Esophagus (tissue), 2 donors: ENCODE measurements at regions not wholly inside any gene's neighbourhood (a gene's known extent, or its start where the extent isn't known, plus 50 kb on each side); places are given as distances from the start of the nearest gene placed in this dataset.

Source experiments
- H3K27ac ChIP-seq, 2 donors: one replicate each; pipeline ENCODE4 v1.5.1; 2013; ENCODE audit warnings: low read depth in 2 of 2, mild to moderate bottlenecking in 2 of 2, inconsistent platforms in 1 of 2, low read length in 1 of 2, moderate library complexity in 1 of 2
- H3K27me3 ChIP-seq, 2 donors: one replicate each; pipeline ENCODE4 v1.6.1; 2013; ENCODE audit warnings: low read length in 2 of 2, control low read depth in 1 of 2, mild to moderate bottlenecking in 1 of 2; ENCODE audit not compliant: insufficient read depth in 2 of 2, control insufficient read depth in 1 of 2
- H3K36me3 ChIP-seq, 2 donors: one replicate each; pipeline ENCODE4 v1.6.1; 2013; ENCODE audit warnings: low read length in 1 of 2; ENCODE audit not compliant: control insufficient read depth in 2 of 2, insufficient read depth in 2 of 2
- H3K4me1 ChIP-seq, 2 donors: one replicate each; pipeline ENCODE4 v1.6.1; 2013; ENCODE audit warnings: low read length in 1 of 2; ENCODE audit not compliant: control insufficient read depth in 2 of 2, insufficient read depth in 2 of 2
- H3K4me3 ChIP-seq, 2 donors: one replicate each; pipeline ENCODE4 v1.5.1; 2013; ENCODE audit warnings: low read length in 2 of 2, mild to moderate bottlenecking in 2 of 2, low read depth in 1 of 2, moderate library complexity in 1 of 2
- H3K9me3 ChIP-seq, 2 donors: one replicate each; pipeline ENCODE4 v1.6.1; 2013; ENCODE audit warnings: mild to moderate bottlenecking in 2 of 2, low read depth in 1 of 2, low read length in 1 of 2, moderate library complexity in 1 of 2; ENCODE audit not compliant: control insufficient read depth in 2 of 2, insufficient read depth in 1 of 2
- WGBS, 2 donors: extraction: QIAGEN DNeasy Blood & Tissue Kit; methylation state at CpG; one replicate each; pipeline ENCODE4 v1.1.7; 2013; 5-methylcytosine and 5-hydroxymethylcytosine counted together
- donor health status: healthy with polysubstance abuse.
- donor health status: Bipolar disorder and iron deficiency.

DNA sequence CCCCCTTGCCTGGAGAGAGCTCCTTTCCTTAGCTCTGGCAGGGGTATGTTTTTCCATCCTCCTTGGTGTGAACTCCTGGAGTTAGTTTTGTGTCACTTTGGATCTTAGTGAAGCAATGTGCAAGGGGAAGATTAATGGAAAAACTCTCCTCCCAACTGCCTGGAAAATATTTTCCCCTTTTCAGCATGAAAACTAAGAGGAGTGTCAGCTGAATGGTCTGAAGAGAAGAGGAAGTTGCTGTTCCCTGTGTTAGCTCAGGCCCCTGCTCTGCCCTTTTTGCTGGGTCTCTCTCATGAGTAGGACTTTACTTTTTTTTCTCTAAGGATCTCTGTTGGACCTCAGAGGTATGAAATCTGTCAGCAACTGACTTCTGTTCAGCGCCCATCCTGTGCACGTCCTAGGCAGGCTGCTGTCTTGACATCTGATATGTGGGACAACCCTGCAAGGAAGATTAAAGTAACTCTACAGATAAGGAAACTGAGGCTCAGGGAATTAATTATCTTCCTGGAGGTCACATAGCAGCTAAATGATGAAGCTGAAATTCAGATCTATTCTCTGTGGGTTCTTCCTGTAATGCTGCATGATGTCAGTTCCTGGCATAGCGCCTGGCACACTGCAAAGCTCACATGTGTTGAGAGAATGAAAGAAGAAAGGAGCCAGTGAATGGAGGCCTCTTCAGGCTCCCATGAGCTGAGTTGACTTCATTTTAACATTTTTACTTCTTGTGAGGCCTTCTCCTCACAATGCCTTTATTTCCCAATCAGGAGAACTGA is 109.7 kb upstream of the GALNT15 start:
- Histone ChIP-seq H3K4me3 (no peak overlapping the region), H3K27ac (peak overlapping the region; percentile 14 to 70), H3K9me3 (no peaks in the 10 kb centered on the region), H3K4me1 (no peaks in the 10 kb centered on the region), H3K36me3 (no peaks in the 10 kb centered on the region), H3K27me3 (no peaks in the 10 kb centered on the region)
- WGBS, 2 donors = 73 to 75% methylated on average over 3 of the region's 3 CpGs

DNA sequence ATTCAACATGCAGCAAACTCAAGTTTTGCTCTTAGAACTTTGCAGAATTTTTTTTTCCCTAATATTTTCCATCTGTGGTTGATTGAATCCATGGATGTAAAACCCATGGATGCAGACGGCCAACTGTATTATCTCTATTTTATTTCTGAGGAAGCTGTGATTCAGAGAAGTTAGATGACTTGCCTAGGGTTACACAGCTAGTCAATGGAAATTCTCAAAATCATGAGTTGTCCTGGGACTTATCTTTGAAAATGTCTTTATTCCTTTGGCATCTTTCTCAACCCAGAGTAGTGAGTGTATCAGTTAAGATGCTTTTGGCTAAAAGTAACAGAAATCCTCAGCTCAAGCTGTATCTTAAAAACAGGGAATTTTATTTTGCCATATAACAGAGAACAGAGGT is 107.9 kb upstream of the GALNT15 start:
- Histone ChIP-seq H3K27me3 (no peaks in the 10 kb centered on the region), H3K9me3 (no peaks in the 10 kb centered on the region), H3K36me3 (no peaks in the 10 kb centered on the region), H3K4me1 (no peaks in the 10 kb centered on the region), H3K27ac (no peak overlapping the region), H3K4me3 (no peak overlapping the region)
- WGBS, 2 donors = 91 to 94% methylated on average over 1 of the region's 1 CpG

- no peaks in the 10 kb centered on the region for H3K36me3 ChIP-seq
- H3K4me3 ChIP-seq = no peak overlapping the region
- WGBS, 2 donors = 85 to 88% methylated on average over 6 of the region's 6 CpGs
- H3K27me3 ChIP-seq = no peaks in the 10 kb centered on the region
- no peaks in the 10 kb centered on the region for H3K4me1 ChIP-seq
- no peaks in the 10 kb centered on the region for H3K9me3 ChIP-seq
- H3K27ac ChIP-seq = no peak overlapping the region
Measured at GRCh38 chr3:16066975-16067374, 107.5 kb upstream of the GALNT15 start.

DNA sequence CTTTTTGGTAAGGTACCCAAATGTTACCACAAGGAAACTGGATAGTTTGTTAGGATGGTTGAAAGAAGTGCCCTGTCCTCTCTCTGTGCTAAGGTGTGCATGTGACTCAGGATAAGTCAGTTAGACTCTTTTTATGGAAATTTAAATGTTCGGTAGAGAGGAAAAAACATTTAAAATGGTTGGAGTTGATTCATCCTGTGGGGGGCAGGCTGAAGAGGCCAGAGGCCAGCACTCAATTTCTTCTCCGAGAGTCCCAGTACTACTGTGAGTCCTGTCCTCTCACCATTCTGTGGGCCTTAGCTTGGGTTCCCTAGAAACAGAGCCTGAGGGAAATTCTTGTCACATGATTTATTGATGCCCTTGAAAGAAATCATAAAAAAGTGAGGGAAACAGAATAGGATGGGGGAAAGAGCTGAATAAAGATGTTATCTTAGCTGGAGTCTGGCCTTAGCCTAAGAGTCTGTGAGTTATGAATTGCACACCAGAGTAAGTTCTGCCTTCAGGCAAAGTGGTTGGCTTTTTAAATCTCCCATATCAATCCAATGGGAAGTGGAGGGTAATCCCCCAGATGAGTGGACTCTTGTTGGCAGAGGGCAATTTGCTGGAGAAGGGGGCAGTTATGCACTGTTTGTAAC is 106.5 kb upstream of the GALNT15 start:
- no peaks in the 10 kb centered on the region for H3K9me3 ChIP-seq
- WGBS, 2 donors = 87 to 88% methylated on average over 2 of the region's 2 CpGs
- no peak overlapping the region for H3K4me3 ChIP-seq
- no peaks in the 10 kb centered on the region for H3K36me3 ChIP-seq
- H3K27ac ChIP-seq = no peak overlapping the region
- no peaks in the 10 kb centered on the region for H3K27me3 ChIP-seq
- H3K4me1 ChIP-seq = no peaks in the 10 kb centered on the region

- Histone ChIP-seq H3K9me3 (no peaks in the 10 kb centered on the region), H3K27me3 (no peaks in the 10 kb centered on the region), H3K4me1 (no peaks in the 10 kb centered on the region), H3K27ac (no peak overlapping the region), H3K36me3 (no peaks in the 10 kb centered on the region), H3K4me3 (no peak overlapping the region)
- WGBS, 2 donors = 81 to 86% methylated on average over 6 of the region's 6 CpGs
Measured at GRCh38 chr3:16069149-16069922, 105.1 kb upstream of the GALNT15 start.

DNA sequence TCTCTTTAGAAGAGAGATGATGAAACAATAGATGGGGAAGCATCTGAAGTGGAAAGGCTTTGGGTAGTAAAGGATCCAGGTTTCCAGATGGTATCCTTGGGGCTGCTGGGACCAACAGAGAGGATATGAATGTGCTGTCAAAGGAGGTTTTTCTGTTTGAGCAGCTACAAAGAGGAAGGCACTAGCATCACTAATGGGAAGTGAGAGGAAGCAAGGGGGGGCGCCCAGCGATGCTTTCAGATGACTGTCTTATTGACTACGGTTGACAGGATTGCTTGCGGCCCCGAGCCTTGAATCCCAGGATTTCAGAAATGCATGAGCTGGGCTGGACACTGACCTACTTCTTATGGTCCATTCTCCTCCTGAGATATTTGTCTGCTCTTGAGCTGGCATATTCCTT is 103.8 kb upstream of the GALNT15 start:
- Histone ChIP-seq H3K4me3 (no peak overlapping the region), H3K27ac (no peak overlapping the region), H3K36me3 (no peaks in the 10 kb centered on the region), H3K9me3 (no peaks in the 10 kb centered on the region), H3K4me1 (no peaks in the 10 kb centered on the region), H3K27me3 (no peaks in the 10 kb centered on the region)
- WGBS, 2 donors = 87 to 89% methylated on average over 5 of the region's 5 CpGs

GRCh38 chr3:16071206-16071605 is 103.3 kb upstream of the GALNT15 start:
- Histone ChIP-seq H3K9me3 (no peaks in the 10 kb centered on the region), H3K4me3 (no peak overlapping the region), H3K36me3 (no peaks in the 10 kb centered on the region), H3K4me1 (no peaks in the 10 kb centered on the region), H3K27ac (no peak overlapping the region), H3K27me3 (no peaks in the 10 kb centered on the region)
- 86 to 92% methylated on average over 6 of the region's 6 CpGs for WGBS, 2 donors

GRCh38 chr3:16072420-16073110 is 101.9 kb upstream of the GALNT15 start:
- Histone ChIP-seq H3K27me3 (no peaks in the 10 kb centered on the region), H3K4me3 (no peak overlapping the region), H3K9me3 (peaks cover 0 to 3% of the 10 kb centered on the region in 2 donors), H3K27ac (no peak overlapping the region), H3K36me3 (no peaks in the 10 kb centered on the region), H3K4me1 (no peaks in the 10 kb centered on the region)
- 88 to 97% methylated on average over 1 of the region's 1 CpG for WGBS, 2 donors

DNA sequence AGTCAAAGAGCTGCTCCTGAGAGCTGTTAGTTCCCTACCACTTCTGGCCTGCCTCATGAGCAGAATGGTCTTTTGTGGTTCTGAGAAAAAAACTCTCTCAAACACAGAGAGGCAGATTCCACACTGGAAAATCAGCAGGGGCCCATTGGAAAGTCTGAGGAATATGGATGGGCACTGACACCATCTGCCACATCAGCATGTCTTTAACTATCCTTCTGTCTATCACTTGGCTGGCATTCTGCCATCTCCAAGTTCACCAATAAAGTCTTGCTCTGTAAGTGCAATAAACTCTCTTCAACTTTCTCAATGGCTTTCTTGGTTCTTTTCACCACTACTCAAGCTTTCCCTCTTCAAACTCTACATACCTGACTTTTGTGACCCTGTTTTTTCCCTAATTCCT is 101.3 kb upstream of the GALNT15 start:
- H3K9me3 ChIP-seq = peaks cover 0 to 3% of the 10 kb centered on the region in 2 donors
- H3K36me3 ChIP-seq = no peaks in the 10 kb centered on the region
- H3K4me3 ChIP-seq = no peak overlapping the region
- no peaks in the 10 kb centered on the region for H3K4me1 ChIP-seq
- no peaks in the 10 kb centered on the region for H3K27me3 ChIP-seq
- no peak overlapping the region for H3K27ac ChIP-seq
